IMR-90 (cell line): ENCODE measurements at regions not wholly inside any gene's neighbourhood (a gene's known extent, or its start where the extent isn't known, plus 50 kb on each side); places are given as distances from the start of the nearest gene placed in this dataset.

Experiments
- ATAC-seq: fragments of 200-7000 bp; cut with Tn5 transposase; 2 replicates; pipeline ENCODE4 v1.9.1; 2020; ENCODE audit warnings: low read depth, mild to moderate bottlenecking, moderate library complexity
- BruUV-seq: library from RNA; stranded (reverse); fragments of 400-500 nt; replicated peaks from 2 replicates; lab custom pipeline; 2021; lab: Mats Ljungman, UMichigan
- CTCF ChIA-PET: fragments of 300-600 bp; formaldehyde crosslinking; extraction: SDS; loops from one replicate; lab custom pipeline; 2021; ENCODE audit warnings: antibody characterized with exemption; lab: Yijun Ruan, JAX
- POLR2A ChIA-PET: fragments of 300-600 bp; sonication (Branson Sonifier 250); formaldehyde crosslinking; loops from one replicate; lab custom pipeline; 2022; ENCODE audit warnings: antibody characterized with exemption; ENCODE audit not compliant: unreplicated experiment; lab: Charles Lee
- DNase-seq: peaks from one replicate; pipeline ENCODE4 v3.0.0; 2013
- H2AFZ ChIP-seq: replicated peaks from 2 replicates; pipeline ENCODE3; 2013; ENCODE audit warnings: low read length, mild to moderate bottlenecking; ENCODE audit not compliant: poor library complexity
- H2AK5ac ChIP-seq: 2 replicates; pipeline ENCODE4 v1.6.1; 2013; ENCODE audit warnings: low read depth, low read length, inconsistent platforms
- H2AK9ac ChIP-seq: replicated peaks from 2 replicates; pipeline ENCODE3; 2013; ENCODE audit warnings: mild to moderate bottlenecking, low read depth, low read length, moderate library complexity; ENCODE audit not compliant: poor library complexity
- H2BK120ac ChIP-seq: 2 replicates; pipeline ENCODE4 v1.6.1; 2013; ENCODE audit warnings: low read depth, low read length, inconsistent platforms
- H2BK15ac ChIP-seq: 3 replicates; pipeline ENCODE4 v1.6.1; 2013; ENCODE audit warnings: low read depth, low read length, inconsistent platforms
- H2BK20ac ChIP-seq: 2 replicates; pipeline ENCODE4 v1.6.1; 2013; ENCODE audit warnings: low read depth, mild to moderate bottlenecking, inconsistent platforms, low read length, moderate library complexity
- H2BK5ac ChIP-seq: 2 replicates; pipeline ENCODE4 v1.6.1; 2013; ENCODE audit warnings: mild to moderate bottlenecking, low read depth, low read length, inconsistent platforms; ENCODE audit not compliant: poor library complexity, severe bottlenecking
- H3K14ac ChIP-seq: replicated peaks from 2 replicates; pipeline ENCODE4 v1.6.1; 2013; ENCODE audit warnings: low read depth, low read length, inconsistent platforms
- H3K18ac ChIP-seq: 2 replicates; pipeline ENCODE4 v1.6.1; 2013; ENCODE audit warnings: low read depth, low read length, control low read depth
- H3K23ac ChIP-seq: 2 replicates; pipeline ENCODE4 v1.6.1; 2013; ENCODE audit warnings: low read depth, low read length, inconsistent platforms
- H3K27ac ChIP-seq: 2 replicates; pipeline ENCODE4 v1.5.1; 2013; ENCODE audit warnings: mild to moderate bottlenecking, control low read depth, low read length; ENCODE audit not compliant: insufficient read depth
- H3K27me3 ChIP-seq: 2 replicates; pipeline ENCODE4 v1.6.1; 2013; ENCODE audit warnings: low read length; ENCODE audit not compliant: control insufficient read depth, insufficient read depth
- H3K36me3 ChIP-seq: 2 replicates; pipeline ENCODE4 v1.6.1; 2013; ENCODE audit warnings: low read length, mixed read lengths; ENCODE audit not compliant: control insufficient read depth, insufficient read depth
- H3K4ac ChIP-seq: 2 replicates; pipeline ENCODE4 v1.6.1; 2013; ENCODE audit warnings: low read depth, low read length, inconsistent platforms
- H3K4me1 ChIP-seq: 2 replicates; pipeline ENCODE4 v1.6.1; 2013; ENCODE audit warnings: low read length, mixed read lengths; ENCODE audit not compliant: control insufficient read depth, insufficient read depth
- H3K4me2 ChIP-seq: 2 replicates; pipeline ENCODE4 v1.6.1; 2013; ENCODE audit warnings: low read depth, mild to moderate bottlenecking, control low read depth, low read length, moderate library complexity
- H3K4me3 ChIP-seq: 2 replicates; pipeline ENCODE4 v1.5.1; 2013; ENCODE audit warnings: low read depth, mild to moderate bottlenecking, control low read depth, low read length, moderate library complexity; ENCODE audit not compliant: insufficient read depth
- H3K56ac ChIP-seq: 2 replicates; pipeline ENCODE4 v1.6.1; 2013; ENCODE audit warnings: low read length, inconsistent platforms; ENCODE audit not compliant: insufficient read depth; ENCODE audit errors: extremely low read depth
- H3K79me1 ChIP-seq, 2 experiments: 2 replicates each; pipeline ENCODE4 v1.6.1; 2013; ENCODE audit warnings: low read length in 2 of 2, inconsistent platforms in 1 of 2, low read depth in 1 of 2
- H3K9ac ChIP-seq: 2 replicates; pipeline ENCODE4 v1.6.1; 2013; ENCODE audit warnings: low read depth, low read length, control low read depth
- H3K9me1 ChIP-seq: 2 replicates; pipeline ENCODE4 v1.6.1; 2013; ENCODE audit warnings: low read length, inconsistent platforms; ENCODE audit not compliant: insufficient read depth
- H3K9me3 ChIP-seq: 2 replicates; pipeline ENCODE4 v1.6.1; 2013; ENCODE audit warnings: low read length; ENCODE audit not compliant: control insufficient read depth, insufficient read depth
- H4K20me1 ChIP-seq: 2 replicates; pipeline ENCODE4 v1.6.1; 2013; ENCODE audit warnings: low read length, inconsistent platforms; ENCODE audit not compliant: insufficient read depth
- H4K5ac ChIP-seq: 2 replicates; pipeline ENCODE4 v1.6.1; 2013; ENCODE audit warnings: mild to moderate bottlenecking, low read depth, low read length, control low read depth
- H4K8ac ChIP-seq, 2 experiments: 2 replicates each; pipeline ENCODE4 v1.6.1; 2013; ENCODE audit warnings: low read depth in 2 of 2, low read length in 2 of 2, control low read depth in 1 of 2, inconsistent platforms in 1 of 2
- H4K91ac ChIP-seq: 2 replicates; pipeline ENCODE4 v1.6.1; 2013; ENCODE audit warnings: low read depth, low read length, inconsistent platforms; ENCODE audit not compliant: insufficient read depth
- CEBPB ChIP-seq: IDR thresholded peaks from 2 replicates; pipeline ENCODE4 v1.6.1; 2012; ENCODE audit warnings: low read depth, low read length, improper control_type of control experiment
- CHD1 ChIP-seq: IDR thresholded peaks from 2 replicates; pipeline ENCODE4 v1.6.1; 2012; ENCODE audit warnings: low read depth, low read length, improper control_type of control experiment
- FOS ChIP-seq: fragments of 150-350 bp; IDR thresholded peaks from 2 replicates; pipeline ENCODE4 v1.6.1; 2016; ENCODE audit warnings: low read depth, low read length
- RFX5 ChIP-seq: IDR thresholded peaks from 2 replicates; pipeline ENCODE4 v1.8.0; 2012; ENCODE audit warnings: low read depth, mild to moderate bottlenecking, low read length, moderate library complexity
- USF2 ChIP-seq: fragments of 150-350 bp; IDR thresholded peaks from 2 replicates; pipeline ENCODE4 v1.6.1; 2017; ENCODE audit warnings: mild to moderate bottlenecking, antibody characterized with exemption, low read length, low read depth
- WGBS, 2 experiments: methylation state at CpG; one replicate each; pipeline versions ENCODE4 v1.1.5 to v1.1.7; 2013; ENCODE audit warnings: missing lambda C conversion rate in 2 of 2; ENCODE audit not compliant: insufficient read length in 1 of 2; ENCODE audit errors: extremely low coverage in 2 of 2; 5-methylcytosine and 5-hydroxymethylcytosine counted together
- dilution Hi-C: fragments of 300-500 bp; cut with HindIII; formaldehyde crosslinking; loops from one replicate; pipeline ENCODE4 v1.14.3; 2018; ENCODE audit warnings: low sequenced_read_pairs; ENCODE audit not compliant: unreplicated experiment
- in situ Hi-C: fragments of 300-500 bp; cut with MboI; formaldehyde crosslinking; loops from 3 replicates; pipeline ENCODE4 v1.14.3; 2019; ENCODE audit warnings: low sequenced_read_pairs, inconsistent platforms, mixed read lengths
- intact Hi-C: fragments of 100-400 bp; cut with micrococcal nuclease; formaldehyde crosslinking; loops from 2 replicates; pipeline ENCODE4 v1.10.0; 2022

DNA sequence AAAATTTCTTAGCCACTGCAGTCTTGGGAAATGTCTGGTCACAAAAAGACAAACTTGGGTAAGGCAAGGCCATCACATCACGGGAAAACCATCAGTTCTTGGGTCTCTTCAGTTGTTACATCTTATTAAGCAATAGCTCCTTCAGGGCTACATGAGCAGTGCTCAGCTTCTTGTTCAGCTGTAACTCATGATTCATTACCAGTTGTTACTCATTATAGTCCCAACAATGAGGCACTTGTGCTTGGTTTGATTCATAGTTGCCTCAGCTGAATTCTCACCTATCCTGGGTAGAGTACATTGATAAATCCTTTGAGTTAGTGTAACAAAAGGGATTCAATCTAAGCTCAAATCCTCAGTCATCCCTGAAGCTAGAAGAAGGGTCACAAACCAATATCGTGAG lies 102.4 kb upstream of the DCC start:
- Histone ChIP-seq H3K36me3 (no peaks in the 10 kb centered on the region), H3K9ac (no peak overlapping the region), H3K27ac (no peak overlapping the region), H3K4me3 (no peak overlapping the region), H4K8ac (no peak overlapping the region), H2BK5ac (no peak overlapping the region), H4K5ac (no peak overlapping the region), H3K4me2 (no peak overlapping the region), H3K18ac (no peak overlapping the region), H3K4ac (no peak overlapping the region), H2BK20ac (no peak overlapping the region), H2BK120ac (no peak overlapping the region), H2AK5ac (no peak overlapping the region), H3K23ac (no peak overlapping the region), H2AFZ (no peak overlapping the region), H3K79me1 (no peaks in the 10 kb centered on the region), H2AK9ac (no peak overlapping the region), H3K4me1 (no peaks in the 10 kb centered on the region), H4K20me1 (no peaks in the 10 kb centered on the region), H3K56ac (no peak overlapping the region), H3K9me1 (no peaks in the 10 kb centered on the region), H3K9me3 (no peaks in the 10 kb centered on the region; the same call in 1 of the 2 replicates), H3K27me3 (no peaks in the 10 kb centered on the region), H4K91ac (no peak overlapping the region), H2BK15ac (no peak overlapping the region), H3K14ac (no peak overlapping the region)
- ChIA-PET POLR2A (no interaction called here), CTCF (no interaction called here)
- in situ Hi-C loops: no loop called here
- intact Hi-C loops: no loop called here
- no CpG with 5 or more reads among the region's 2 CpGs for WGBS, 2 experiments
- dilution Hi-C loops: no loop called here
- DNase-seq (peak; percentile 0), ATAC-seq (no peak)
- TF ChIP-seq CHD1: no peak
- no peak for TF ChIP-seq RFX5
- TF ChIP-seq FOS: no peak
- TF ChIP-seq CEBPB: no peak
- no peak for TF ChIP-seq USF2
- no TSS peak for BruUV-seq
